Right lobe of liver (tissue), 4 donors: ENCODE measurements at regions not wholly inside any gene's neighbourhood (a gene's known extent, or its start where the extent isn't known, plus 50 kb on each side); places are given as distances from the start of the nearest gene placed in this dataset.

Experiments used
- CTCF ChIP-seq, 4 donors: fragments of 200-600 bp in 3 of 4; fragments of 450-650 bp in 1 of 4; IDR thresholded peaks; one replicate each; pipeline versions ENCODE4 v1.5.1 to v1.8.0; 2016 to 2022; ENCODE audit warnings: antibody characterized with exemption in 4 of 4, mild to moderate bottlenecking in 2 of 4
- POLR2A ChIP-seq: fragments of 450-650 bp; IDR thresholded peaks from one replicate; pipeline ENCODE4 v1.6.1; 2017; ENCODE audit warnings: antibody characterized with exemption, mild to moderate bottlenecking
- donor health status: DM: no; HTN: no; CAD: no.
- donor health status: DM: no; HTN: no; CAD: no.
- donor health status: DM: no; HTN: yes; CAD: no.

- TF ChIP-seq POLR2A (no peak), CTCF (IDR thresholded peaks at IDR 0.05) (no peak)
Observed at GRCh38 chr21:37970548-37970947, 54.3 kb upstream of the KCNJ6 start.
